ENCODE measurements at regions not wholly inside any gene's neighbourhood (a gene's known extent, or its start where the extent isn't known, plus 50 kb on each side); places are given as distances from the start of the nearest gene placed in this dataset.

DNA sequence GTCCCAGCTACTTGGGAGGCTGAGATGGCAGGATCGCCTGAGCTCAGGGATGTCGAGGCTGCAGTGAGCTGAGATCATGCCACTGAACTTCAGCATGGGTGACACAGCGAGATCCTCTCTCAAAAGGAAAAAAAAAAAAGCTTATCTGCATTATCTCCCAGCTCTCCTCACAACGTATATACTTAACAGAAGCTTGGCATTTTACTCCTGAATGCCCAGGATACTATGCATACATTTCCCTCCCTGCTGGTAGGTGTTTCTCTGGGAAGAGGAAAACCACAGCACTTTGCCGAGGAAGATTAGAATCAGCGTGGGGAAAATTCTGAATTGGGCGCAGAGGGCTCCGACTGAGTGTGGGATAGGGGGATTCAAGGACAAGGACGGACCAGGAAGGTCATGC lies 800.6 kb downstream of the DHX35 start:
- H3K9me3 Mint-ChIP-seq = peaks cover 3% of the 10 kb centered on the region; the same call in 1 of the 3 replicates
- peaks cover 3% of the 10 kb centered on the region; the same call in 1 of the 3 replicates for H3K36me3 Mint-ChIP-seq (ENCODE audit: low read depth)
- peaks cover 3% of the 10 kb centered on the region for H3K27me3 Mint-ChIP-seq (ENCODE audit: insufficient read depth, low read depth, poor library complexity)
- Histone ChIP-seq H3K4me2 (no peak overlapping the region), H3F3A (replicated peaks; ENCODE audit: low read depth) (no peaks in the 10 kb centered on the region), H3K27me3 (ENCODE audit: insufficient read depth) (no peaks in the 10 kb centered on the region), H3K4me3 (no peak overlapping the region), H3K79me2 (replicated peaks; ENCODE audit: insufficient read depth) (no peaks in the 10 kb centered on the region), H2AFZ (no peak overlapping the region), H4K20me1 (replicated peaks; ENCODE audit: insufficient read depth) (no peaks in the 10 kb centered on the region), H3K36me3 (ENCODE audit: insufficient read depth) (no peaks in the 10 kb centered on the region), H3K27ac (ENCODE audit: low read depth) (no peak overlapping the region), H3K9me2 (ENCODE audit: insufficient read depth) (no peaks in the 10 kb centered on the region; the same call in 1 of the 2 replicates), H3K4me1 (ENCODE audit: insufficient read depth) (peaks cover 5% of the 10 kb centered on the region; the same call in 1 of the 2 replicates)
- ATAC-seq (0 out of 3 replicates have a peak, but pooled peaks have one; percentile 31), DNase-seq (ENCODE audit: low spot score) (peak; percentile 14)
- no peak for TF ChIP-seq ZNF114 (CRISPR knock-in tag; IDR thresholded peaks at IDR 0.05)
- TF ChIP-seq, protein P1, sequence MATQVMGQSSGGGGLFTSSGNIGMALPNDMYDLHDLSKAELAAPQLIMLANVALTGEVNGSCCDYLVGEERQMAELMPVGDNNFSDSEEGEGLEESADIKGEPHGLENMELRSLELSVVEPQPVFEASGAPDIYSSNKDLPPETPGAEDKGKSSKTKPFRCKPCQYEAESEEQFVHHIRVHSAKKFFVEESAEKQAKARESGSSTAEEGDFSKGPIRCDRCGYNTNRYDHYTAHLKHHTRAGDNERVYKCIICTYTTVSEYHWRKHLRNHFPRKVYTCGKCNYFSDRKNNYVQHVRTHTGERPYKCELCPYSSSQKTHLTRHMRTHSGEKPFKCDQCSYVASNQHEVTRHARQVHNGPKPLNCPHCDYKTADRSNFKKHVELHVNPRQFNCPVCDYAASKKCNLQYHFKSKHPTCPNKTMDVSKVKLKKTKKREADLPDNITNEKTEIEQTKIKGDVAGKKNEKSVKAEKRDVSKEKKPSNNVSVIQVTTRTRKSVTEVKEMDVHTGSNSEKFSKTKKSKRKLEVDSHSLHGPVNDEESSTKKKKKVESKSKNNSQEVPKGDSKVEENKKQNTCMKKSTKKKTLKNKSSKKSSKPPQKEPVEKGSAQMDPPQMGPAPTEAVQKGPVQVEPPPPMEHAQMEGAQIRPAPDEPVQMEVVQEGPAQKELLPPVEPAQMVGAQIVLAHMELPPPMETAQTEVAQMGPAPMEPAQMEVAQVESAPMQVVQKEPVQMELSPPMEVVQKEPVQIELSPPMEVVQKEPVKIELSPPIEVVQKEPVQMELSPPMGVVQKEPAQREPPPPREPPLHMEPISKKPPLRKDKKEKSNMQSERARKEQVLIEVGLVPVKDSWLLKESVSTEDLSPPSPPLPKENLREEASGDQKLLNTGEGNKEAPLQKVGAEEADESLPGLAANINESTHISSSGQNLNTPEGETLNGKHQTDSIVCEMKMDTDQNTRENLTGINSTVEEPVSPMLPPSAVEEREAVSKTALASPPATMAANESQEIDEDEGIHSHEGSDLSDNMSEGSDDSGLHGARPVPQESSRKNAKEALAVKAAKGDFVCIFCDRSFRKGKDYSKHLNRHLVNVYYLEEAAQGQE (IDR thresholded peaks at IDR 0.05; ENCODE audit: unreplicated experiment) = no peak
- TF ChIP-seq POLR2AphosphoS5 (IDR thresholded peaks at IDR 0.05; ENCODE audit: low read depth) = no peak
- no peak for TF ChIP-seq JUNB (IDR thresholded peaks at IDR 0.05; ENCODE audit: unreplicated experiment)
- no peak for TF ChIP-seq CREB1 (CRISPR knock-in tag; IDR thresholded peaks at IDR 0.05; ENCODE audit: low read depth)
- TF ChIP-seq NANOG (IDR thresholded peaks at IDR 0.05; ENCODE audit: borderline replicate concordance) = no peak
- no peak for TF ChIP-seq ETS1 (IDR thresholded peaks at IDR 0.05)
- no peak for TF ChIP-seq STAT1 (IDR thresholded peaks at IDR 0.05; ENCODE audit: unreplicated experiment)
- TF ChIP-seq, protein P2, sequence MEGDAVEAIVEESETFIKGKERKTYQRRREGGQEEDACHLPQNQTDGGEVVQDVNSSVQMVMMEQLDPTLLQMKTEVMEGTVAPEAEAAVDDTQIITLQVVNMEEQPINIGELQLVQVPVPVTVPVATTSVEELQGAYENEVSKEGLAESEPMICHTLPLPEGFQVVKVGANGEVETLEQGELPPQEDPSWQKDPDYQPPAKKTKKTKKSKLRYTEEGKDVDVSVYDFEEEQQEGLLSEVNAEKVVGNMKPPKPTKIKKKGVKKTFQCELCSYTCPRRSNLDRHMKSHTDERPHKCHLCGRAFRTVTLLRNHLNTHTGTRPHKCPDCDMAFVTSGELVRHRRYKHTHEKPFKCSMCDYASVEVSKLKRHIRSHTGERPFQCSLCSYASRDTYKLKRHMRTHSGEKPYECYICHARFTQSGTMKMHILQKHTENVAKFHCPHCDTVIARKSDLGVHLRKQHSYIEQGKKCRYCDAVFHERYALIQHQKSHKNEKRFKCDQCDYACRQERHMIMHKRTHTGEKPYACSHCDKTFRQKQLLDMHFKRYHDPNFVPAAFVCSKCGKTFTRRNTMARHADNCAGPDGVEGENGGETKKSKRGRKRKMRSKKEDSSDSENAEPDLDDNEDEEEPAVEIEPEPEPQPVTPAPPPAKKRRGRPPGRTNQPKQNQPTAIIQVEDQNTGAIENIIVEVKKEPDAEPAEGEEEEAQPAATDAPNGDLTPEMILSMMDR (conservative IDR thresholded peaks at IDR 0.05; ENCODE audit: low read depth in 2 of 2) = no peak
- TF ChIP-seq EZH2phosphoT487 (IDR thresholded peaks at IDR 0.05; ENCODE audit: unreplicated experiment) = no peak
- no peak for TF ChIP-seq ZNF462 (CRISPR knock-in tag; IDR thresholded peaks at IDR 0.05)
- TF ChIP-seq EZH2 (IDR thresholded peaks at IDR 0.05; ENCODE audit: low read depth, unreplicated experiment) = no peak
- H3K4me3 Mint-ChIP-seq = no peak overlapping the region
- peak overlapping the region; percentile 40 for H3K27ac Mint-ChIP-seq
- peaks cover 5% of the 10 kb centered on the region; the same call in 2 of the 3 replicates for H3K4me1 Mint-ChIP-seq
